ENCODE measurements at regions not wholly inside any gene's neighbourhood (a gene's known extent, or its start where the extent isn't known, plus 50 kb on each side); places are given as distances from the start of the nearest gene placed in this dataset.

DNA sequence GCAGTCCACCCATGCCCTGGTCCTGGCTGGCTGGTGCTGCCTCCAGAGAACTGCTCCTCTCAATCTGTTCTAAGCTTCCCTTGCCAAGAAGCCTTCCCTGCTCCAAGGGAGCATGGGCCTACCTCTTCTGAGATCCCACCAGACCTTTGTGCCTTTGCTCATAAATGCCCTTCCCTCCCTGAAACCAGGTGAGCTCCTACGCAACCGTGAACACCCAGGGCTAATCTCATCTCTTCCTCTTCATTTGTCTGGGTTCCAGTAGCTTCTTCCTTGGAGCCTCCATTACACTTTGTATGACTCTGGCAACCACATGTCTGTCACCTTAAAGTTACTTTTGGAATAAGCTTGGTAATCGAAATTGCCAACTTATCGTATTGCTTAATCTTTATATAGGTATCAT, 270.6 kb downstream of the PBX3 start:
- H3K4me1 Mint-ChIP-seq (ENCODE audit: low read depth) = no peaks in the 10 kb centered on the region
- H3K27ac Mint-ChIP-seq = no peak overlapping the region
- H3K36me3 Mint-ChIP-seq (ENCODE audit: low read depth) = no peaks in the 10 kb centered on the region
- H3K27me3 Mint-ChIP-seq (ENCODE audit: low read depth) = no peaks in the 10 kb centered on the region
- H3K9me3 Mint-ChIP-seq = no peaks in the 10 kb centered on the region
- no peak overlapping the region for H3K4me3 Mint-ChIP-seq

- H3K4me3 Mint-ChIP-seq = no peak overlapping the region
- H3K9me3 Mint-ChIP-seq = peaks cover 3% of the 10 kb centered on the region
- no peaks in the 10 kb centered on the region for H3K4me1 Mint-ChIP-seq (ENCODE audit: low read depth)
- no peaks in the 10 kb centered on the region for H3K27me3 Mint-ChIP-seq (ENCODE audit: low read depth)
- H3K36me3 Mint-ChIP-seq (ENCODE audit: low read depth) = no peaks in the 10 kb centered on the region
- H3K27ac Mint-ChIP-seq = no peak overlapping the region
Measured at GRCh38 chr9:126020836-126021235, 273.7 kb downstream of the PBX3 start.

DNA sequence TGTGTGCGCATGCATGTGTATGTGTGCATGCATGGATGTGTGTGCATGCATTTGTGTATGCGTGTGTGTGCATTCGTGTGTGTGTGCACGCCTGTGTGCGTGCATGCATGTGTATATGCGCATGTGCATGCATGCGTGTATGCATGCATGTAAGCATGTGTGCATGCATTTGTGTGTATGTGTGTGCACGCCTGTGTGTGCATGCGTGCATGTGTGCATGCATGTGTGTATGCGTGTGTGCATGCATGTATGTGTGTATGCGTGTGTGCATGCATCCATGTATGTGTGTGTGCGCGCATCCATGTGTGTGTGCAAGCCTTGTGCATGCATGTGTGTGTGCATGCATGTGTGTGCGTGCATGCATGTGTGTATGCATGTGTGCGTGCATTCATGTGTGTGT, 276.8 kb downstream of the PBX3 start:
- Mint-ChIP-seq H3K27me3 (ENCODE audit: low read depth) (no peaks in the 10 kb centered on the region), H3K36me3 (ENCODE audit: low read depth) (no peaks in the 10 kb centered on the region), H3K27ac (no peak overlapping the region), H3K9me3 (peaks cover 3% of the 10 kb centered on the region), H3K4me3 (no peak overlapping the region), H3K4me1 (ENCODE audit: low read depth) (no peaks in the 10 kb centered on the region)

DNA sequence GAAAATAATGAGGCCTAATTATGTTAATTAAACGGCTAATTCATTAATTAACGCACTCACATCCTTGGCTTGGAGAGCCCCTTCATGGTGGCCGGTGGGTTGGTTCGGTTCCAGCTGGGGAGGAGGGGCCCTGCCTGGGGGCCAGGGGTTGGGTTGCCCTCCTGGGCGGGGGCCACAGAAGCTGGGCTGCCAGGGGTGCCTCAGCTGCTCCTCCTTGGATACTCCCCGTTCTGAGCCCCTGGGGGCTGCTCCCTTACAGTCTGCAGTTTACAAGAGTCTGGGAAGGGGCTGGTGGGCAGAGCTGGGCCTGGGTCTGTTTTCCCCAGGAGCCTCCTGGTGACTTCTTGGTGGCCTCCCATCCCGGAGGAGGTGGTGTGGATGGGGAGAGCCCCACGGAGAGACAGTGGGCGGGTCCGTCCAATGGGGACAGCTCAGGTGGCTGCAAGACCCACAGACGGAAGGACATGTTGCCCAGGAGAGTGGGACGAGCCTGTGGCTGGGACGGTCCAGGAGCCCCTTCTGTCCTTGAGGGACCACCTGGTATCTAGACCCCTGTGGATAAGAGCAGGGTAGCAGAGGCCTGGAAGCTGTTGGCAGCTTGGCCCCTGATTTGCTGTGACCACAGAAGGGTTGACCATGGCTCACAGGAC, 277.5 kb downstream of the PBX3 start:
- H3K9me3 Mint-ChIP-seq = peaks cover 3% of the 10 kb centered on the region
- no peaks in the 10 kb centered on the region for H3K36me3 Mint-ChIP-seq (ENCODE audit: low read depth)
- H3K27ac Mint-ChIP-seq = no peak overlapping the region
- no peak overlapping the region for H3K4me3 Mint-ChIP-seq
- no peaks in the 10 kb centered on the region for H3K4me1 Mint-ChIP-seq (ENCODE audit: low read depth)
- H3K27me3 Mint-ChIP-seq (ENCODE audit: low read depth) = no peaks in the 10 kb centered on the region

GRCh38 chr9:126025991-126026390, 278.8 kb downstream of the PBX3 start:
- Mint-ChIP-seq H3K36me3 (ENCODE audit: low read depth) (no peaks in the 10 kb centered on the region), H3K27ac (no peak overlapping the region), H3K27me3 (ENCODE audit: low read depth) (no peaks in the 10 kb centered on the region), H3K9me3 (peaks cover 3% of the 10 kb centered on the region), H3K4me3 (no peak overlapping the region), H3K4me1 (ENCODE audit: low read depth) (no peaks in the 10 kb centered on the region)

DNA sequence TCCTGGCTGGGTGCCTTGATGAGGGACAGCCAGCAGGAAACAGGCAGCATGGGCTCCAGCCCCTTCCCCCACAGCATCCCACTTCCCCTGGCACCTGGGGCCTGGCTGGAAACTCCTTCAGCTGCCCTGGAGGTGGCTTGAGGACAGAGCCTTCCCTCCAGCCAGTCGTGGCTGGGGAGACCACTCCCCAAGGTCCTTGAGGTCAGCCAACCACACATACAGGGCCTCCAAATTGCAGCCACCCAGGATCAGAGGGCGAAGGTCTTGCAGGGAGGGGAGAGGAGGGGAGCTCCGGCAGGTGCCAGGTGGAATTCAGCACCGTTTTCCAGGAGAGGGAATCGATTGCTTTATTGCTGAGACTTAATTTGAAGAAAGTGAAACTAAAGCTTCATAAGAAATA, 280.4 kb downstream of the PBX3 start:
- Mint-ChIP-seq H3K36me3 (ENCODE audit: low read depth) (no peaks in the 10 kb centered on the region), H3K27me3 (ENCODE audit: low read depth) (no peaks in the 10 kb centered on the region), H3K4me1 (ENCODE audit: low read depth) (no peaks in the 10 kb centered on the region), H3K4me3 (no peak overlapping the region), H3K9me3 (peaks cover 3% of the 10 kb centered on the region), H3K27ac (no peak overlapping the region)

DNA sequence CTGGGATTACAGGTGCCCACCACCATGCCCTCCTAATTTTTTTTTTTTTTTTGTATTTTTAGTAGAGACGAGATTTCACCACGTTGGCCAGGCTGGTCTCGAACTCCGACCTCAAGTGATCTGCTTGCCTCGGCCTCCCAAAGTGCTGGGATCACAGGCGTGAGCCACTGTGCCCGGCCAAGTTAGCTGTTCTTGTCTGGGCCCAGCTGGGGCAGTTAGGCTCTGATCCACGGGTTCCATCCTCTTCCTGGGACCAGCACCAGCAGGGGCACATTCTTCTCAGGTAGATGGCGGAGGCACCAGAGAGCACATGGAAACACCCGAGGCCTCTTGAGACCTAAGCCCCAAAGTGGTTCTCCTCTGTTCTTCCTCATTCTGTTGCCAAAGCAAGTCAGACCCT, 281.6 kb downstream of the PBX3 start:
- no peak overlapping the region for H3K27ac Mint-ChIP-seq
- no peaks in the 10 kb centered on the region for H3K27me3 Mint-ChIP-seq (ENCODE audit: low read depth)
- no peak overlapping the region for H3K4me3 Mint-ChIP-seq
- H3K4me1 Mint-ChIP-seq (ENCODE audit: low read depth) = no peaks in the 10 kb centered on the region
- no peaks in the 10 kb centered on the region for H3K36me3 Mint-ChIP-seq (ENCODE audit: low read depth)
- peaks cover 3% of the 10 kb centered on the region for H3K9me3 Mint-ChIP-seq

DNA sequence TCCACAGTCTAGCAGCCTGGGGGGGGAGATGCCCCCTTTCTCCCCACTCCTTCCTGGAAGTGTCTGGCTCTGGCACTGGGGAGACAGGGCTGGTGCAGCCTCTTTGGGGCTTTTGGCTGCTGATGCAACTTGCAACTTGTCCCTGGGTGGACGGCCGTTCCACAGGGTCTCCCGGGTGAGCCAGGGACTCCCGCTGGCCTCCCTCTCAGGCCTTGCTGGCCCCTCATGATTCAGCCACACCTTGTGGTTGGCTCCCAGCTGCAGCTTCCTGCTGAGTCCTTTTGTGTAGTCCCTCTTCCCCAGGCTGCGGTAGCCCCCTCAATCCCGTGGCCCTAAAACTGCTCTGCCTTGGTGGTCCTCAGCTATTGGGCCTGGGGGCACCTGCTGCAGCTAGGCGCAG, 283.5 kb downstream of the PBX3 start:
- Mint-ChIP-seq H3K36me3 (ENCODE audit: low read depth) (no peaks in the 10 kb centered on the region), H3K27ac (no peak overlapping the region), H3K9me3 (no peaks in the 10 kb centered on the region), H3K27me3 (ENCODE audit: low read depth) (no peaks in the 10 kb centered on the region), H3K4me1 (ENCODE audit: low read depth) (no peaks in the 10 kb centered on the region), H3K4me3 (no peak overlapping the region)

GRCh38 chr9:126031116-126031515, 283.9 kb downstream of the PBX3 start:
- H3K27ac Mint-ChIP-seq = no peak overlapping the region
- no peaks in the 10 kb centered on the region for H3K4me1 Mint-ChIP-seq (ENCODE audit: low read depth)
- H3K4me3 Mint-ChIP-seq = no peak overlapping the region
- H3K36me3 Mint-ChIP-seq (ENCODE audit: low read depth) = no peaks in the 10 kb centered on the region
- no peaks in the 10 kb centered on the region for H3K27me3 Mint-ChIP-seq (ENCODE audit: low read depth)
- H3K9me3 Mint-ChIP-seq = no peaks in the 10 kb centered on the region

GRCh38 chr9:126032135-126032534, 285.0 kb downstream of the PBX3 start:
- no peaks in the 10 kb centered on the region for H3K27me3 Mint-ChIP-seq (ENCODE audit: low read depth)
- no peaks in the 10 kb centered on the region for H3K9me3 Mint-ChIP-seq
- no peaks in the 10 kb centered on the region for H3K36me3 Mint-ChIP-seq (ENCODE audit: low read depth)
- no peak overlapping the region for H3K27ac Mint-ChIP-seq
- no peak overlapping the region for H3K4me3 Mint-ChIP-seq
- H3K4me1 Mint-ChIP-seq (ENCODE audit: low read depth) = no peaks in the 10 kb centered on the region

- H3K4me3 Mint-ChIP-seq = no peak overlapping the region
- H3K36me3 Mint-ChIP-seq (ENCODE audit: low read depth) = no peaks in the 10 kb centered on the region
- no peaks in the 10 kb centered on the region for H3K27me3 Mint-ChIP-seq (ENCODE audit: low read depth)
- no peaks in the 10 kb centered on the region for H3K9me3 Mint-ChIP-seq
- no peak overlapping the region for H3K27ac Mint-ChIP-seq
- H3K4me1 Mint-ChIP-seq (ENCODE audit: low read depth) = no peaks in the 10 kb centered on the region
Measured at GRCh38 chr9:126033318-126033717, 286.1 kb downstream of the PBX3 start.

DNA sequence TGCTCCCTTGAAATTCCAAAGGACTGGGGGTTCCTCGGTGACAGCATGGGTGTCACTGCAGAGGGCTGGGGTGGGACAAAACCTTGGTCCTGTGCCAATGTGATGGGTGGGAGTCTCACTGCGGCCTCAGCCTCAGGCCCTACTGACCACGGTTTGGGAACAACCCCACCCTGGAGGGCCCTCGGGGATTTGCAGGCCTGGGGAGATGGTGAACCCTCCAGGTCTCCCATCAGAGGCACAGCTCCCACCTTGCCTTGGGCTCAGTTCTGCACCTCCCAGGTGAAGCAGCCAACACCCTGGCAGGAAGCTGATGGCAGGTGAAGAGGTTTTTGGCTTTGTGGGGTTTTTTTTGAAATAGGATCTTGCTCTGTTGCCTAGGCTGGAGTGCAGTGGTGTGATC, 286.8 kb downstream of the PBX3 start:
- Mint-ChIP-seq H3K27me3 (ENCODE audit: low read depth) (no peaks in the 10 kb centered on the region), H3K36me3 (ENCODE audit: low read depth) (no peaks in the 10 kb centered on the region), H3K4me1 (ENCODE audit: low read depth) (no peaks in the 10 kb centered on the region)

DNA sequence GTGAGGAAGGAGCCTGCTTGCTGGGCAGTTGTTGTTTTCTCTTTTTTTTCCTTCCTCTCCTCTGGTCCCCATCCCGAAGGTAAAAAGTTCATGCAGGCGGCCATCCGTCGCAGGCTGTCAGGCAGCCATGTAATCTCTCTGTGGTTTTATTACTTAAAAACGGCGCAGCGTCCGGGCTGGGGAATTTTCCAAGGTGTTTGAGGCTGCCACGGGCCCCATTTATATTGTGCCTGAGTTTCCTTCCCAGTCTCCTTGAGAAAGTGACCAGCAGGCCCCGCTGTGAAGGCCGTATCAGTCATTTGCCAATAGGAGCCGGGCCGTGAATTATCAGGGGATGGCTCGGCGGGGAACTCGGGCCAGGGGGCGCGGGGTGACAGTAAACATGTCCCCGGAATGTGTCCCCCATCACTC, 289.7 kb downstream of the PBX3 start:
- H3K9me3 Mint-ChIP-seq = no peaks in the 10 kb centered on the region
- no peaks in the 10 kb centered on the region for H3K27me3 Mint-ChIP-seq (ENCODE audit: low read depth)
- H3K27ac Mint-ChIP-seq = no peak overlapping the region
- no peaks in the 10 kb centered on the region for H3K36me3 Mint-ChIP-seq (ENCODE audit: low read depth)
- H3K4me3 Mint-ChIP-seq = no peak overlapping the region
- no peaks in the 10 kb centered on the region for H3K4me1 Mint-ChIP-seq (ENCODE audit: low read depth)

More for the DNA sequence above, 286.8 kb downstream of the PBX3 start:
- Mint-ChIP-seq H3K9me3 (no peaks in the 10 kb centered on the region), H3K27ac (no peak overlapping the region), H3K4me3 (no peak overlapping the region)

- peaks cover 12% of the 10 kb centered on the region for H3K27me3 Mint-ChIP-seq (ENCODE audit: low read depth)
- no peak overlapping the region for H3K27ac Mint-ChIP-seq
- no peaks in the 10 kb centered on the region for H3K4me1 Mint-ChIP-seq (ENCODE audit: low read depth)
- H3K36me3 Mint-ChIP-seq (ENCODE audit: low read depth) = no peaks in the 10 kb centered on the region
- peaks cover 8% of the 10 kb centered on the region for H3K9me3 Mint-ChIP-seq
- H3K4me3 Mint-ChIP-seq = no peak overlapping the region
Measured at GRCh38 chr9:126038790-126039189, 287.8 kb upstream of the MVB12B start.

DNA sequence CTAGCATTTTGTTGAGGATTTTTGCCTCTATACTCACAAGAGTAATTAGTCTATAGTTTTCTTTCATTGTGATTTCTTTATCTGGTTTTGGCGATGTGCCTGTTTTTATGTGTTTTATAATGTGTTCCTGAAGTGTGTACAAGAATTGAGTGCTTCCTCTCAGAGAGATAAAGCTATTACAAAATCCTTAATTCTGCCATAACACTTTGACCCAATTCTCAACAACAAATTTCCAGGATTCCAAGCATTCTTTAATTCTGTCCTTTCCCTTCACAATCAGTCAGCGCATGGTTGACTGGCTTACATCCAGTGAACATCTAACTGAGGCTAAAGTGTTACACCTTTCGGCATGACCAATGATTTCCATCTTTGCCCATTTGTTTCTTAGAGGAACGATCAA, 282.9 kb upstream of the MVB12B start:
- Mint-ChIP-seq H3K27ac (no peak overlapping the region), H3K36me3 (ENCODE audit: low read depth) (no peaks in the 10 kb centered on the region), H3K27me3 (ENCODE audit: low read depth) (peaks cover 12% of the 10 kb centered on the region), H3K4me3 (no peak overlapping the region), H3K4me1 (ENCODE audit: low read depth) (no peaks in the 10 kb centered on the region), H3K9me3 (peaks cover 17% of the 10 kb centered on the region)

GRCh38 chr9:126049088-126049487, 277.5 kb upstream of the MVB12B start:
- H3K4me1 Mint-ChIP-seq (ENCODE audit: low read depth) = no peaks in the 10 kb centered on the region
- H3K4me3 Mint-ChIP-seq = no peak overlapping the region
- H3K36me3 Mint-ChIP-seq (ENCODE audit: low read depth) = no peaks in the 10 kb centered on the region
- H3K27me3 Mint-ChIP-seq (ENCODE audit: low read depth) = no peaks in the 10 kb centered on the region
- peaks cover 6% of the 10 kb centered on the region for H3K9me3 Mint-ChIP-seq
- no peak overlapping the region for H3K27ac Mint-ChIP-seq
